ENCODE measurements at regions not wholly inside any gene's neighbourhood (a gene's known extent, or its start where the extent isn't known, plus 50 kb on each side); places are given as distances from the start of the nearest gene placed in this dataset.

- DNase-seq (ENCODE audit: low spot score) = no peak
Measured at GRCh38 chr5:114657342-114658130, 295.7 kb downstream of the KCNN2 start.

- no peak for DNase-seq (ENCODE audit: low spot score)
Measured at GRCh38 chr5:114649878-114650277, 288.0 kb downstream of the KCNN2 start.

GRCh38 chr5:114648940-114649339, 287.1 kb downstream of the KCNN2 start:
- DNase-seq (ENCODE audit: low spot score) = no peak

GRCh38 chr5:114644576-114644975, 282.7 kb downstream of the KCNN2 start:
- no peak for DNase-seq (ENCODE audit: low spot score)

GRCh38 chr5:114636271-114636670, 274.4 kb downstream of the KCNN2 start:
- DNase-seq (ENCODE audit: low spot score) = no peak

GRCh38 chr5:114634967-114635901, 273.4 kb downstream of the KCNN2 start:
- DNase-seq (ENCODE audit: low spot score) = no peak

GRCh38 chr5:114634517-114634916, 272.6 kb downstream of the KCNN2 start:
- no peak for DNase-seq (ENCODE audit: low spot score)

- no peak for DNase-seq (ENCODE audit: low spot score)
Measured at GRCh38 chr5:114612406-114612805, 250.5 kb downstream of the KCNN2 start.

GRCh38 chr5:114581136-114581535, 219.3 kb downstream of the KCNN2 start:
- DNase-seq (ENCODE audit: low spot score) = no peak

GRCh38 chr5:114565871-114566270, 204.0 kb downstream of the KCNN2 start:
- no peak for DNase-seq (ENCODE audit: low spot score)

- DNase-seq (ENCODE audit: low spot score) = no peak
Measured at GRCh38 chr5:114565139-114565538, 203.3 kb downstream of the KCNN2 start.

GRCh38 chr5:114561415-114561814, 199.5 kb downstream of the KCNN2 start:
- DNase-seq (ENCODE audit: low spot score) = no peak

Measured in cerebellar cortex (tissue), 1 donor.